H1 (cell line): ENCODE measurements at regions not wholly inside any gene's neighbourhood (a gene's known extent, or its start where the extent isn't known, plus 50 kb on each side); places are given as distances from the start of the nearest gene placed in this dataset.

Experiments used
- EP300 ChIP-seq, 2 experiments: IDR thresholded peaks; 1 replicate in 1 of 2; 2 replicates in 1 of 2; pipeline ENCODE4 v1.6.1; 2011 to 2012; ENCODE audit warnings: low read depth in 2 of 2, low read length in 2 of 2, mild to moderate bottlenecking in 2 of 2, borderline replicate concordance in 1 of 2, inconsistent platforms in 1 of 2, moderate library complexity in 1 of 2
- EZH2 ChIP-seq: fragments of 200-600 bp; sonication (generic); IDR thresholded peaks from 2 replicates; pipeline ENCODE4 v1.7.1; 2012; ENCODE audit warnings: low read depth, mild to moderate bottlenecking, moderate library complexity, low read length, inconsistent platforms; ENCODE audit not compliant: severe bottlenecking
- NRF1 ChIP-seq: IDR thresholded peaks from 2 replicates; pipeline ENCODE4 v1.6.1; 2011; ENCODE audit warnings: mild to moderate bottlenecking, low read depth, low read length, improper control_type of control experiment
- POLR2A ChIP-seq, 2 experiments: IDR thresholded peaks; 1 replicate in 1 of 2; 2 replicates in 1 of 2; pipeline ENCODE4 v1.6.1; 2011; ENCODE audit warnings: low read depth in 2 of 2, low read length in 2 of 2, mild to moderate bottlenecking in 2 of 2; ENCODE audit errors: control extremely low read depth in 1 of 2
- TCF12 ChIP-seq: IDR thresholded peaks from 2 replicates; pipeline ENCODE4 v1.6.1; 2011; ENCODE audit warnings: low read depth, mild to moderate bottlenecking, low read length
- TEAD4 ChIP-seq: IDR thresholded peaks from 2 replicates; pipeline ENCODE4 v1.6.1; 2012; ENCODE audit warnings: low read depth, low read length, inconsistent platforms, mixed read lengths
- ZNF274 ChIP-seq: IDR thresholded peaks from 2 replicates; pipeline ENCODE4 v1.7.0; 2012; ENCODE audit warnings: low read length, borderline replicate concordance; ENCODE audit errors: extremely low read depth
- TF ChIP-seq, protein P1 (sequence below), 3 experiments: IDR thresholded peaks; 1 replicate in 2 of 3; 2 replicates in 1 of 3; pipeline versions ENCODE4 v1.5.1 to v1.6.1; 2011; ENCODE audit warnings: low read length in 3 of 3, mild to moderate bottlenecking in 3 of 3, inconsistent platforms in 2 of 3, low read depth in 1 of 3, moderate library complexity in 1 of 3; ENCODE audit not compliant: insufficient read depth in 1 of 3; ENCODE audit errors: control extremely low read depth in 1 of 3
- TF ChIP-seq, protein P2 (sequence below): IDR thresholded peaks from 2 replicates; pipeline ENCODE4 v1.6.1; 2011; ENCODE audit warnings: low read depth, mild to moderate bottlenecking, low read length; ENCODE audit not compliant: insufficient read depth
- TF ChIP-seq, protein P3 (sequence below): IDR thresholded peaks from 2 replicates; pipeline ENCODE4 v1.6.1; 2011; ENCODE audit warnings: low read length, improper control_type of control experiment
- TF ChIP-seq, protein P4 (sequence below): IDR thresholded peaks from 2 replicates; pipeline ENCODE4 v1.6.1; 2012; ENCODE audit warnings: inconsistent platforms

DNA sequence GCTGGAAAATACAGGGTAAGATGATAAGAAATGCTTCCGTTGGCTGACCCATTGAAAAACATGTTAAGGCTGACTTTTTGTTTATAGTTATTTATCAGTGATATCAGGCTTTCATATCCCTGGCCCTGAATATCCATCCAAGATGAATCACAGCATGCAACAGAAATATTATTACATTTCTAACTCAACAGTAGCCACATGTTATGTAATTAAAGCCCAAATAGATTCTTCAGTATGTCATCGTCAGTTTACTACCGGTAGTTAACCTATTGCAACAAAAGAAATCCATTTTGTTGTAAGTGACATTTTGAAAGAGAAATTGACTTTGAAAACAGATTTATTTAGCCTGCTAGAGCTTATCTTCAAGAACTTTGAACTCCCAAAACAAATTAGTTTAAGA, 354.1 kb upstream of the CELF2 start:
- TF ChIP-seq, protein P1, sequence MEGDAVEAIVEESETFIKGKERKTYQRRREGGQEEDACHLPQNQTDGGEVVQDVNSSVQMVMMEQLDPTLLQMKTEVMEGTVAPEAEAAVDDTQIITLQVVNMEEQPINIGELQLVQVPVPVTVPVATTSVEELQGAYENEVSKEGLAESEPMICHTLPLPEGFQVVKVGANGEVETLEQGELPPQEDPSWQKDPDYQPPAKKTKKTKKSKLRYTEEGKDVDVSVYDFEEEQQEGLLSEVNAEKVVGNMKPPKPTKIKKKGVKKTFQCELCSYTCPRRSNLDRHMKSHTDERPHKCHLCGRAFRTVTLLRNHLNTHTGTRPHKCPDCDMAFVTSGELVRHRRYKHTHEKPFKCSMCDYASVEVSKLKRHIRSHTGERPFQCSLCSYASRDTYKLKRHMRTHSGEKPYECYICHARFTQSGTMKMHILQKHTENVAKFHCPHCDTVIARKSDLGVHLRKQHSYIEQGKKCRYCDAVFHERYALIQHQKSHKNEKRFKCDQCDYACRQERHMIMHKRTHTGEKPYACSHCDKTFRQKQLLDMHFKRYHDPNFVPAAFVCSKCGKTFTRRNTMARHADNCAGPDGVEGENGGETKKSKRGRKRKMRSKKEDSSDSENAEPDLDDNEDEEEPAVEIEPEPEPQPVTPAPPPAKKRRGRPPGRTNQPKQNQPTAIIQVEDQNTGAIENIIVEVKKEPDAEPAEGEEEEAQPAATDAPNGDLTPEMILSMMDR (IDR thresholded peaks at IDR 0.05; ENCODE audit: control extremely low read depth in 1 of 3, insufficient read depth in 1 of 3, low read depth in 1 of 3, low read length in 3 of 3), result no peak
- TF ChIP-seq EP300 (IDR thresholded peaks at IDR 0.05; ENCODE audit: borderline replicate concordance in 1 of 2, low read depth in 2 of 2, low read length in 2 of 2) (no peak), POLR2A (IDR thresholded peaks at IDR 0.05; ENCODE audit: control extremely low read depth in 1 of 2, low read depth in 2 of 2, low read length in 2 of 2) (no peak), ZNF274 (no peak), TEAD4 (no peak), TCF12 (no peak), EZH2 (no peak), NRF1 (no peak)
- TF ChIP-seq, protein P2, sequence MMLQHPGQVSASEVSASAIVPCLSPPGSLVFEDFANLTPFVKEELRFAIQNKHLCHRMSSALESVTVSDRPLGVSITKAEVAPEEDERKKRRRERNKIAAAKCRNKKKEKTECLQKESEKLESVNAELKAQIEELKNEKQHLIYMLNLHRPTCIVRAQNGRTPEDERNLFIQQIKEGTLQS, result no peak
- TF ChIP-seq, protein P3, sequence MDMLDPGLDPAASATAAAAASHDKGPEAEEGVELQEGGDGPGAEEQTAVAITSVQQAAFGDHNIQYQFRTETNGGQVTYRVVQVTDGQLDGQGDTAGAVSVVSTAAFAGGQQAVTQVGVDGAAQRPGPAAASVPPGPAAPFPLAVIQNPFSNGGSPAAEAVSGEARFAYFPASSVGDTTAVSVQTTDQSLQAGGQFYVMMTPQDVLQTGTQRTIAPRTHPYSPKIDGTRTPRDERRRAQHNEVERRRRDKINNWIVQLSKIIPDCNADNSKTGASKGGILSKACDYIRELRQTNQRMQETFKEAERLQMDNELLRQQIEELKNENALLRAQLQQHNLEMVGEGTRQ, result no peak
- TF ChIP-seq, protein P4, sequence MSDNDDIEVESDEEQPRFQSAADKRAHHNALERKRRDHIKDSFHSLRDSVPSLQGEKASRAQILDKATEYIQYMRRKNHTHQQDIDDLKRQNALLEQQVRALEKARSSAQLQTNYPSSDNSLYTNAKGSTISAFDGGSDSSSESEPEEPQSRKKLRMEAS, result no peak
